SK-N-SH (cell line): ENCODE measurements at regions not wholly inside any gene's neighbourhood (a gene's known extent, or its start where the extent isn't known, plus 50 kb on each side); places are given as distances from the start of the nearest gene placed in this dataset.

Source experiments
- CTCF ChIA-PET: fragments of 300-600, 350-600 bp; formaldehyde crosslinking; extraction: SDS; loops from one replicate; lab custom pipeline; 2021; lab: Yijun Ruan, JAX
- POLR2A ChIA-PET: fragments of 350-600 bp; sonication (Branson Sonifier 250); formaldehyde crosslinking; extraction: SDS; loops from one replicate; lab custom pipeline; 2020; ENCODE audit warnings: antibody characterized with exemption, inconsistent platforms; lab: Yijun Ruan, JAX
- DNase-seq: peaks from one replicate; pipeline ENCODE4 v3.0.0; 2012
- H2AFZ ChIP-seq: fragments of 200-600 bp; sonication (generic); 2 replicates; pipeline ENCODE4 v1.8.1; 2016; ENCODE audit warnings: antibody characterized with exemption, mild to moderate bottlenecking, low read depth
- H3F3A ChIP-seq: fragments of 200-600 bp; sonication (generic); replicated peaks from 2 replicates; pipeline ENCODE3; 2016; ENCODE audit warnings: antibody characterized with exemption, mild to moderate bottlenecking; ENCODE audit not compliant: insufficient read depth
- H3K27ac ChIP-seq, 2 experiments: fragments of 200-500 bp in 1 of 2; fragments of 200-600 bp in 1 of 2; sonication (Bioruptor generic) in 1 of 2; sonication (generic), shearing (Covaris generic) in 1 of 2; 2 replicates each; pipeline versions ENCODE4 v1.5.1 to v1.6.1; 2014 to 2016; ENCODE audit warnings: low read depth in 2 of 2, inconsistent platforms in 1 of 2, low read length in 1 of 2, mild to moderate bottlenecking in 1 of 2, mixed read lengths in 1 of 2
- H3K27me3 ChIP-seq: fragments of 200-600 bp; sonication (generic), shearing (Covaris generic); 2 replicates; pipeline ENCODE4 v1.6.1; 2016; ENCODE audit warnings: mixed run types; ENCODE audit not compliant: insufficient read depth
- H3K36me3 ChIP-seq, 2 experiments: fragments of 200-500 bp in 1 of 2; fragments of 200-600 bp in 1 of 2; sonication (Bioruptor generic) in 1 of 2; sonication (generic) in 1 of 2; replicated peaks in 1 of 2; 2 replicates each; pipeline versions ENCODE3 to v1.5.1; 2014 to 2016; ENCODE audit warnings: low read length in 1 of 2, mild to moderate bottlenecking in 1 of 2; ENCODE audit not compliant: insufficient read depth in 2 of 2, control insufficient read depth in 1 of 2
- H3K4me1 ChIP-seq, 2 experiments: fragments of 200-500 bp in 1 of 2; fragments of 200-600 bp in 1 of 2; sonication (Bioruptor generic) in 1 of 2; sonication (generic), shearing (Covaris generic) in 1 of 2; 2 replicates each; pipeline versions ENCODE4 v1.5.1 to v1.6.1; 2014 to 2016; ENCODE audit warnings: low read depth in 1 of 2, low read length in 1 of 2, mixed run types in 1 of 2; ENCODE audit not compliant: insufficient read depth in 2 of 2, control insufficient read depth in 1 of 2
- H3K4me2 ChIP-seq: fragments of 200-600 bp; sonication (generic), shearing (Covaris generic); 2 replicates; pipeline ENCODE4 v1.6.1; 2017; ENCODE audit warnings: mixed run types
- H3K4me3 ChIP-seq, 2 experiments: fragments of 200-500 bp in 1 of 2; fragments of 200-600 bp in 1 of 2; sonication (Bioruptor generic) in 1 of 2; sonication (generic), shearing (Covaris generic) in 1 of 2; 2 replicates each; pipeline versions ENCODE4 v1.5.1 to v1.8.1; 2014 to 2016; ENCODE audit warnings: low read depth in 2 of 2, inconsistent platforms in 1 of 2, low read length in 1 of 2, mild to moderate bottlenecking in 1 of 2, mixed read lengths in 1 of 2, moderate library complexity in 1 of 2
- H3K79me2 ChIP-seq: fragments of 200-600 bp; sonication (generic); 2 replicates; pipeline ENCODE4 v1.8.1; 2017; ENCODE audit warnings: mild to moderate bottlenecking; ENCODE audit not compliant: insufficient read depth
- H3K9ac ChIP-seq: fragments of 200-600 bp; sonication (generic); 2 replicates; pipeline ENCODE4 v1.6.1; 2017; ENCODE audit warnings: mixed run types
- H3K9me2 ChIP-seq: fragments of 200-600 bp; sonication (generic); 2 replicates; pipeline ENCODE4 v1.6.1; 2017; ENCODE audit warnings: mixed run types
- H3K9me3 ChIP-seq: fragments of 200-600 bp; sonication (generic); 2 replicates; pipeline ENCODE4 v1.6.1; 2017; ENCODE audit warnings: mixed run types, mild to moderate bottlenecking, moderate library complexity
- H4K20me1 ChIP-seq: fragments of 200-600 bp; sonication (generic); 2 replicates; pipeline ENCODE4 v1.6.1; 2017; ENCODE audit warnings: mild to moderate bottlenecking, mixed run types; ENCODE audit not compliant: insufficient read depth
- CHD2 ChIP-seq: fragments of 150-350 bp; IDR thresholded peaks from 2 replicates; pipeline ENCODE4 v1.6.1; 2018; ENCODE audit warnings: low read length; ENCODE audit not compliant: partially characterized antibody
- ELF1 ChIP-seq: IDR thresholded peaks from 2 replicates; pipeline ENCODE4 v1.4.0; 2012
- EP300 ChIP-seq, 2 experiments: IDR thresholded peaks; 2 replicates each; pipeline versions ENCODE4 v1.4.0 to v1.6.1; 2012; ENCODE audit warnings: borderline replicate concordance in 1 of 2, low read depth in 1 of 2, low read length in 1 of 2
- FOSL2 ChIP-seq: IDR thresholded peaks from 2 replicates; pipeline ENCODE4 v1.4.0; 2012; ENCODE audit warnings: low read depth, mild to moderate bottlenecking, moderate library complexity, borderline replicate concordance
- GABPA ChIP-seq: IDR thresholded peaks from 2 replicates; pipeline ENCODE4 v1.4.0; 2012; ENCODE audit warnings: low read depth, mild to moderate bottlenecking
- JUND ChIP-seq: IDR thresholded peaks from 2 replicates; pipeline ENCODE4 v1.4.0; 2012
- MEF2A ChIP-seq: IDR thresholded peaks from 2 replicates; pipeline ENCODE4 v1.4.0; 2012; ENCODE audit warnings: low read depth, borderline replicate concordance
- NFIC ChIP-seq: IDR thresholded peaks from 2 replicates; pipeline ENCODE4 v1.4.0; 2012; ENCODE audit warnings: borderline replicate concordance
- POLR2AphosphoS5 ChIP-seq: IDR thresholded peaks from 2 replicates; pipeline ENCODE4 v1.6.1; 2012; ENCODE audit warnings: low read depth, low read length
- RAD21 ChIP-seq: IDR thresholded peaks from 2 replicates; pipeline ENCODE4 v1.6.1; 2012; ENCODE audit warnings: mild to moderate bottlenecking, low read length
- RCOR1 ChIP-seq: fragments of 150-350 bp; IDR thresholded peaks from 2 replicates; pipeline ENCODE4 v1.6.1; 2017; ENCODE audit warnings: antibody characterized with exemption, low read length
- RFX5 ChIP-seq: IDR thresholded peaks from 2 replicates; pipeline ENCODE4 v1.6.1; 2012; ENCODE audit warnings: mild to moderate bottlenecking, improper control_type of control experiment, low read length
- RXRA ChIP-seq: IDR thresholded peaks from 2 replicates; pipeline ENCODE4 v1.4.0; 2012; ENCODE audit warnings: low read depth, mild to moderate bottlenecking, borderline replicate concordance
- SMC3 ChIP-seq: IDR thresholded peaks from 2 replicates; pipeline ENCODE4 v1.6.1; 2012; ENCODE audit warnings: low read depth, low read length, improper control_type of control experiment
- TAF1 ChIP-seq: IDR thresholded peaks from 2 replicates; pipeline ENCODE4 v1.6.1; 2012; ENCODE audit warnings: low read depth, mild to moderate bottlenecking, low read length, moderate library complexity, borderline replicate concordance
- TCF12 ChIP-seq: IDR thresholded peaks from 2 replicates; pipeline ENCODE4 v1.4.0; 2012
- TEAD4 ChIP-seq: IDR thresholded peaks from 2 replicates; pipeline ENCODE4 v1.4.0; 2012; ENCODE audit warnings: mild to moderate bottlenecking, borderline replicate concordance; ENCODE audit not compliant: insufficient read depth
- WGBS: methylation state at CpG from one replicate; pipeline ENCODE4 v1.1.6; 2017; ENCODE audit warnings: low lambda C conversion rate; 5-methylcytosine and 5-hydroxymethylcytosine counted together
- TF ChIP-seq, protein P1 (sequence below): IDR thresholded peaks from 2 replicates; pipeline ENCODE4 v1.4.0; 2012; ENCODE audit warnings: low read depth
- TF ChIP-seq, protein P2 (sequence below): IDR thresholded peaks from 2 replicates; pipeline ENCODE4; 2012
- TF ChIP-seq, protein P3 (sequence below): fragments of 150-350 bp; IDR thresholded peaks from 2 replicates; pipeline ENCODE4 v1.6.1; 2017; ENCODE audit warnings: antibody characterized with exemption, low read length, low read depth, borderline replicate concordance
- TF ChIP-seq, protein P4 (sequence below): fragments of 150-350 bp; IDR thresholded peaks from 2 replicates; pipeline ENCODE4 v1.6.1; 2016; ENCODE audit warnings: mild to moderate bottlenecking, low read depth, low read length

DNA sequence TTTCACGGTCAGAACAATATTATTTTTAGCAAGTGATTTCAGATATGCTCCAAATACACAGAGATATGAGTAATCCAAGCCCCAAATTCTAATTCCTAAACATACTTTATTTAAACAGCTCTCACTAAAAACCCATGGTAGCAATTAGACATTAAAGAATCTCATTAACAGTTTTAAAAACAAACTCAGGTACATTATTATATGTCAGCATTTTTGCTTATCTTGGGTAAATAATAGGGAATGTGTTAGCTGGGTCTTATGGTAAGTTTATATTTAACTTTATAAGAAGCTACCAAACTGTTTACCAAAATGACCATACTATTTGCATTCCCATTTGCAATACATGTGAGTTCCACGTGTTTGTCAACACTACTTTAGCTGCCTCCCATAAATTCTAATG lies 511.1 kb downstream of the HTR1A start:
- POLR2A ChIA-PET, result no interaction called here
- CTCF ChIA-PET, result no interaction called here
- DNase-seq, result no peak
- no peak for TF ChIP-seq RXRA
- no peak for TF ChIP-seq FOSL2
- TF ChIP-seq RCOR1, result no peak
- TF ChIP-seq NFIC, result no peak
- no peak for TF ChIP-seq JUND
- no peak for TF ChIP-seq ELF1
- no peak for TF ChIP-seq CHD2
- no peak for TF ChIP-seq TAF1
- no peak for TF ChIP-seq TCF12
- TF ChIP-seq MEF2A, result no peak
- TF ChIP-seq RAD21, result no peak
- TF ChIP-seq, protein P1, sequence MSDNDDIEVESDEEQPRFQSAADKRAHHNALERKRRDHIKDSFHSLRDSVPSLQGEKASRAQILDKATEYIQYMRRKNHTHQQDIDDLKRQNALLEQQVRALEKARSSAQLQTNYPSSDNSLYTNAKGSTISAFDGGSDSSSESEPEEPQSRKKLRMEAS, result no peak
- no peak for TF ChIP-seq TEAD4
- TF ChIP-seq EP300 (IDR thresholded peaks at IDR 0.05; ENCODE audit: borderline replicate concordance in 1 of 2, low read depth in 1 of 2, low read length in 1 of 2), result no peak
- no peak for TF ChIP-seq POLR2AphosphoS5
- no peaks in the 10 kb centered on the region for H3K36me3 ChIP-seq
- H3K27ac ChIP-seq, result no peak overlapping the region
- H2AFZ ChIP-seq, result no peak overlapping the region
- no peaks in the 10 kb centered on the region for H3K9me3 ChIP-seq
- no peaks in the 10 kb centered on the region for H3F3A ChIP-seq
- no peak overlapping the region for H3K4me2 ChIP-seq
- no peak overlapping the region for H3K9ac ChIP-seq
- no peaks in the 10 kb centered on the region for H3K4me1 ChIP-seq
- H3K27me3 ChIP-seq, result no peaks in the 10 kb centered on the region
- H3K4me3 ChIP-seq, result no peak overlapping the region
- WGBS, result 0% methylated on average over 2 of the region's 2 CpGs
- H4K20me1 ChIP-seq, result no peaks in the 10 kb centered on the region
- H3K9me2 ChIP-seq, result no peaks in the 10 kb centered on the region
- H3K79me2 ChIP-seq, result no peaks in the 10 kb centered on the region

DNA sequence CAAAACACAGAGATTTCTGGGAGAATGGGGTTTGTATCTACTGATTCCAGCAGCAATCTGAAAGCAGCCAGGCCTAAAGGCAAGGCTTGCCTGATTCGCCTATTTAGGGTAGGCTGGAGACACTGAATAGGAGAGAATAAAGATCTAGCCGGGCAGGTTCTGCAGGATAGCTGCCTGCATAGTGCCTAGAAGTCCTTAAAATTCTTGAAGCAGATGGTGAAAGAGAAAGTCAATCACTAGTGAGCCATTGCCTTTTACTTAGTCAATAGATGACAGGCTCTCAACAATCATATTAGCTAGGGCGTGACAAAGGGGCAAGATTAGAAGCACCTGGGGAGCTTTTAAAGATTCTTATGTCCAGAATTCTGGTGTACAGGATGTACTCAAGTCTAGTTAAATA lies 522.7 kb downstream of the HTR1A start:
- no peaks in the 10 kb centered on the region for H3K9me3 ChIP-seq
- ChIA-PET CTCF (no interaction called here), POLR2A (no interaction called here)
- H3K36me3 ChIP-seq, result no peaks in the 10 kb centered on the region
- no peak overlapping the region for H3K4me2 ChIP-seq
- no peaks in the 10 kb centered on the region; the same call in 1 of the 2 replicates for H3K27me3 ChIP-seq
- H3K79me2 ChIP-seq, result no peaks in the 10 kb centered on the region
- H2AFZ ChIP-seq, result no peak overlapping the region
- 0% methylated on average over 3 of the region's 3 CpGs for WGBS
- no peaks in the 10 kb centered on the region for H4K20me1 ChIP-seq
- no peaks in the 10 kb centered on the region for H3F3A ChIP-seq
- H3K9me2 ChIP-seq, result no peaks in the 10 kb centered on the region
- H3K27ac ChIP-seq, result no peak overlapping the region
- H3K9ac ChIP-seq, result no peak overlapping the region
- no peak for DNase-seq
- TF ChIP-seq, protein P2, sequence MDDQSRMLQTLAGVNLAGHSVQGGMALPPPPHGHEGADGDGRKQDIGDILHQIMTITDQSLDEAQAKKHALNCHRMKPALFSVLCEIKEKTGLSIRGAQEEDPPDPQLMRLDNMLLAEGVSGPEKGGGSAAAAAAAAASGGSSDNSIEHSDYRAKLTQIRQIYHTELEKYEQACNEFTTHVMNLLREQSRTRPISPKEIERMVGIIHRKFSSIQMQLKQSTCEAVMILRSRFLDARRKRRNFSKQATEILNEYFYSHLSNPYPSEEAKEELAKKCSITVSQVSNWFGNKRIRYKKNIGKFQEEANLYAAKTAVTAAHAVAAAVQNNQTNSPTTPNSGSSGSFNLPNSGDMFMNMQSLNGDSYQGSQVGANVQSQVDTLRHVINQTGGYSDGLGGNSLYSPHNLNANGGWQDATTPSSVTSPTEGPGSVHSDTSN, result no peak
- TF ChIP-seq, protein P3, sequence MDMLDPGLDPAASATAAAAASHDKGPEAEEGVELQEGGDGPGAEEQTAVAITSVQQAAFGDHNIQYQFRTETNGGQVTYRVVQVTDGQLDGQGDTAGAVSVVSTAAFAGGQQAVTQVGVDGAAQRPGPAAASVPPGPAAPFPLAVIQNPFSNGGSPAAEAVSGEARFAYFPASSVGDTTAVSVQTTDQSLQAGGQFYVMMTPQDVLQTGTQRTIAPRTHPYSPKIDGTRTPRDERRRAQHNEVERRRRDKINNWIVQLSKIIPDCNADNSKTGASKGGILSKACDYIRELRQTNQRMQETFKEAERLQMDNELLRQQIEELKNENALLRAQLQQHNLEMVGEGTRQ, result no peak
- no peak for TF ChIP-seq SMC3
- TF ChIP-seq RCOR1, result no peak
- no peak for TF ChIP-seq JUND
- no peak for TF ChIP-seq RFX5
- TF ChIP-seq, protein P4, sequence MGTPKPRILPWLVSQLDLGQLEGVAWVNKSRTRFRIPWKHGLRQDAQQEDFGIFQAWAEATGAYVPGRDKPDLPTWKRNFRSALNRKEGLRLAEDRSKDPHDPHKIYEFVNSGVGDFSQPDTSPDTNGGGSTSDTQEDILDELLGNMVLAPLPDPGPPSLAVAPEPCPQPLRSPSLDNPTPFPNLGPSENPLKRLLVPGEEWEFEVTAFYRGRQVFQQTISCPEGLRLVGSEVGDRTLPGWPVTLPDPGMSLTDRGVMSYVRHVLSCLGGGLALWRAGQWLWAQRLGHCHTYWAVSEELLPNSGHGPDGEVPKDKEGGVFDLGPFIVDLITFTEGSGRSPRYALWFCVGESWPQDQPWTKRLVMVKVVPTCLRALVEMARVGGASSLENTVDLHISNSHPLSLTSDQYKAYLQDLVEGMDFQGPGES, result no peak
- TF ChIP-seq GABPA, result no peak
- H3K4me1 ChIP-seq, result no peaks in the 10 kb centered on the region
- H3K4me3 ChIP-seq, result no peak overlapping the region
